GM13977 (cell line): ENCODE measurements at regions not wholly inside any gene's neighbourhood (a gene's known extent, or its start where the extent isn't known, plus 50 kb on each side); places are given as distances from the start of the nearest gene placed in this dataset.

ENCODE experiments used
- DNase-seq: peaks from one replicate; pipeline ENCODE4 v3.0.0; 2012; ENCODE audit warnings: low spot score
- in situ Hi-C: fragments of 300-500 bp; cut with MboI; formaldehyde crosslinking; loops from one replicate; pipeline ENCODE4 v1.12.0; 2022; ENCODE audit warnings: low sequenced_read_pairs, low pct_unique_long_range_greater_than_20kb, mixed read lengths, inconsistent platforms; ENCODE audit not compliant: unreplicated experiment
- TF ChIP-seq, protein P1 (sequence below): IDR thresholded peaks from 2 replicates; pipeline ENCODE4 v1.5.1; 2012; ENCODE audit warnings: mild to moderate bottlenecking, control low read depth; ENCODE audit not compliant: insufficient read depth; ENCODE audit errors: extremely low read depth, missing control alignments

DNA sequence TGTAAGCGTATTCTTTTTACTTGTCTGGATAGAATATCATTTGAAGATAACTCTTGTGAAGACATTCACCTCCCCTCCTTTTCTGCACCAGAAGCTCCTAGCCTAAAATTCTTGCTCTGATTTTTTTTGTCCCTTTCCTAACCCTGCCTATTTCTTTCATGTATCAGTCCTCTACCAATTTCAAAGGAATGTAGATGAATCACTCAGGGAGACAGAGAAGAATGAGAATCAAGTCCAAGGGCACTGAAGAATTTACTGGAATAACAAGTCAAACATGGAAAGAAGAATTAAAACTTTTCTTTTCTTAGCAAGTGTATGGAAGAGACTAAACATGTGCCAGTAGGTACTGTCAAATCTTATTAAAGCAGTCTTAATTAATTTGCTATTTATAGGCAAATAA lies 618.7 kb downstream of the DNAH5 start:
- TF ChIP-seq, protein P1, sequence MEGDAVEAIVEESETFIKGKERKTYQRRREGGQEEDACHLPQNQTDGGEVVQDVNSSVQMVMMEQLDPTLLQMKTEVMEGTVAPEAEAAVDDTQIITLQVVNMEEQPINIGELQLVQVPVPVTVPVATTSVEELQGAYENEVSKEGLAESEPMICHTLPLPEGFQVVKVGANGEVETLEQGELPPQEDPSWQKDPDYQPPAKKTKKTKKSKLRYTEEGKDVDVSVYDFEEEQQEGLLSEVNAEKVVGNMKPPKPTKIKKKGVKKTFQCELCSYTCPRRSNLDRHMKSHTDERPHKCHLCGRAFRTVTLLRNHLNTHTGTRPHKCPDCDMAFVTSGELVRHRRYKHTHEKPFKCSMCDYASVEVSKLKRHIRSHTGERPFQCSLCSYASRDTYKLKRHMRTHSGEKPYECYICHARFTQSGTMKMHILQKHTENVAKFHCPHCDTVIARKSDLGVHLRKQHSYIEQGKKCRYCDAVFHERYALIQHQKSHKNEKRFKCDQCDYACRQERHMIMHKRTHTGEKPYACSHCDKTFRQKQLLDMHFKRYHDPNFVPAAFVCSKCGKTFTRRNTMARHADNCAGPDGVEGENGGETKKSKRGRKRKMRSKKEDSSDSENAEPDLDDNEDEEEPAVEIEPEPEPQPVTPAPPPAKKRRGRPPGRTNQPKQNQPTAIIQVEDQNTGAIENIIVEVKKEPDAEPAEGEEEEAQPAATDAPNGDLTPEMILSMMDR: no peak
- in situ Hi-C loops: no loop called here

DNA sequence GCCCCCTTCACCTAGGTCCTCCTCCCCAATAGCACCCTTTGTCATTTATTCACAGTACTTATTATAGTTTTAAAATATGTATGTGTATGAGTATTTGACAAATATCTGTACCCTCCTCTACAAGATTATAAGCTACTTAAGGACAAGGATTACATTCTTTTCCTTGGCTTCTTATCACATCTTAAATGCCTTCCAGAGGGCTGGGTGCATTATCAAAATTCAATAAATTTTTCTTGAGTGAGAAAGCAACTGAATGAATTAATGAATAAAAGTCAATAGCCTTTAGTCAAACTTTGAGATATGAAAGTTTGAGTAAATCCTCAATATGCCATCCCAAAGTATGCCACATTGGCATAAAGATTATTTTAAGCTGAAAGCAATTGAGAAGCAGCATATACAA lies 621.7 kb downstream of the DNAH5 start:
- TF ChIP-seq, protein P1: no peak
- DNase-seq: no peak
- in situ Hi-C loops: no loop called here

More for the DNA sequence above, 618.7 kb downstream of the DNAH5 start:
- no peak for DNase-seq

DNA sequence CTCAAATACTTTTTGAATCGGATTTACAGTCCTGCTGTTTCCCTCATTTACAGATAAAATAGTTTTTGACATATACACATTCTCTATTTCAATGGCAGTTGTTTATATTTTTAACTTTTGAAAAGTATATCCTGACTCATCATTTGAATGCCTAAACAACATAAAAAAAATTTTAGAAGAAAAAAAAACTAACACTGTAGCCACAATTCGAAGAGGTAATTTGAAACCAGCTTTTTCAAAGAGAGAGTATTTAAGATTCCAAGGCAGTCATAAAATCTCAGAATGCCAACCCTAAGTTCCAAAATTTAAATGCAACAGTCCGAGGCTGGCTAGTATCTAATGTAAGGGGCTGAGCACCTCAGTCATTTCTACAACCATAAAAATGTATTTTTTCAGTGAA lies 626.8 kb downstream of the DNAH5 start:
- no peak for DNase-seq
- TF ChIP-seq, protein P1: no peak
- in situ Hi-C loops: no loop called here

DNA sequence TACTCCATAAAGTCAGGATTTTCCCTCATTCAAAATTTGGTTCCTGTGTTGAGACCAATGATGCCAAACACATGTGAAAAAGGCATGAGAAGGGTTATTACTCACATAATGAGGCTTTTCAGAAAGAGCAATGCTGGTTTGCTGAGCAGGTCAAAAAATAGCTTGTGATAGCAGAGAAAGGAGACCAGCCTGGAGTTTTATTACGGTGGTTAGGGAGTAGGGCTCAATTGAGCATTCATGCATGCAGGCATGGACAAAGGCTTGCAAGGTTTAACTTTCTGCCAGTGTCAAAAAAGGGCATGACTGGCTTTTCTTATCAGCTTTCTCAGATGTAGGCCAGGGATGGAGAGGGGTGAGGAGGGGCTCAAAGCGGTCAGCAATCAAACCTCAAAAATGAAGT lies 628.3 kb downstream of the DNAH5 start:
- DNase-seq: no peak

DNA sequence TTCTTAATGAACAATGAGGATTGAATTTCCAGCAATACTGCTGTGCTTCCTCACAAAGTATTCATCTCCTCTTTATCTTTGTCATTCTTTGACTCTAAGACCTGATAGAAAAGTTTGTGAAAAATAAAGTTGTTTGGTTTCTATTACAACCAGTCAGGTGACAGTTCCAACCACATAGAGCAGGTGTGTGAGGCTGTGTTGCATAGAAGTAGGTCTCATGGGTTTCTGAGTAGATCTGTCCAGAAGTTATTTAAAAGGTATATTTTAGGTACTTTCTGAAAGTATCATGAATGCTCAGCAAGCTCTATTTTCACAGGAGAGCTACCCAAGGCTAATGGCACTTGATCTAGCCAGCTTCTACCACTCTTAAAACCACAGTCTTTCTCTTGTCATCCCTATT lies 637.0 kb downstream of the DNAH5 start:
- in situ Hi-C loops: no loop called here
- DNase-seq: no peak
- TF ChIP-seq, protein P1: no peak

More for the DNA sequence above, 628.3 kb downstream of the DNAH5 start:
- in situ Hi-C loops: no loop called here
- TF ChIP-seq, protein P1: no peak

DNA sequence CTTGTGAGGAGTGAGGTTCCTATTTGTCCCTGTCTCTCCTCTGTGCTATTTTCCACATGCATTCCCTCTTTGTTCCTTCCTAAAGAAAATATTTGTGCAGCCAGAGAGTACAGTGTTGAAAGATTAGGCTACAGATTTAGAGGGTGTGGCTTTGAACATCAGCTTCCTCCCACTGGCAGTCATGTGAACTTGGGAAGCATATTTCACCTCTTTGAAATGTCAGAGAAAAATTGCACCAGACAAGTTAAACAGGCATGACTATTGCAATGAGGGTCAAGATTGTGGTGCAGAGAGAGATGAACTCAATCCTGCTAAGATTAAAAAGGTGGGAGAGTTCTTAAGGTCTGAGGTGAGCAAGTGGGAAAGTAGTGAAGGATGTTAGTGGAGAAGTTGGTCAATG lies 641.0 kb downstream of the DNAH5 start:
- TF ChIP-seq, protein P1: no peak
- in situ Hi-C loops: no loop called here
- DNase-seq: no peak

DNA sequence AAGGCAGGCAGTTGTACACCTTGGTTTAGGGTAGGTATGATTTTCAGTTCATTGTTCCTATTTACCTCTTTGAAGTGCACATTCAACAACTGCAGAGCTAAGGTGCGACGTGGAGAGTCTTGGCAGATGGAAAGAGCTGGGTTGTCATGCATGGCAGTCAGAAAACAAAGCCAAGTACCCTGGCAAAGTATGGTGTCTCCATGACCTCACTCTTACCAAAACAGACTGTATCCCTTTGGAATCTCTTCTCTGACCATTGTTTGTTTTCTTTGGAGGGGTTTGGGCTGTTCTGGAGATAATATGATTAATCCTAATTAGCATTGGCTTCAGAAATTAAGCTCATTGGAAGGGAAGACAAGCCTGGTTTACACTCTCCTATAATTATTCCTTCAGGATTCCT lies 665.7 kb downstream of the DNAH5 start:
- no peak for DNase-seq
- in situ Hi-C loops: no loop called here
- TF ChIP-seq, protein P1: no peak
